Stomach (tissue), 4 donors: ENCODE measurements at regions not wholly inside any gene's neighbourhood (a gene's known extent, or its start where the extent isn't known, plus 50 kb on each side); places are given as distances from the start of the nearest gene placed in this dataset.

Source experiments
- EP300 ChIP-seq: sonication (generic); formaldehyde crosslinking; IDR thresholded peaks from one replicate; pipeline ENCODE4 v1.6.1; 2017; ENCODE audit warnings: antibody characterized with exemption
- POLR2A ChIP-seq, 4 donors: fragments of 450-650 bp; IDR thresholded peaks; one replicate each; pipeline ENCODE4 v1.6.1; 2016; ENCODE audit warnings: antibody characterized with exemption in 4 of 4, control low read depth in 2 of 4, mild to moderate bottlenecking in 1 of 4, moderate library complexity in 1 of 4
- POLR2AphosphoS5 ChIP-seq, 3 donors: sonication (generic); formaldehyde crosslinking; IDR thresholded peaks; one replicate each; pipeline ENCODE4 v1.6.1; 2016; ENCODE audit warnings: antibody characterized with exemption in 3 of 3
- TF ChIP-seq, protein P1 (sequence below), 7 experiments: fragments of 450-650 bp in 4 of 7; fragments of 200-600 bp in 3 of 7; sonication (generic) in 3 of 7; IDR thresholded peaks; one replicate each; pipeline ENCODE4 v1.5.1; 2016 to 2019; ENCODE audit warnings: antibody characterized with exemption in 7 of 7, control low read depth in 2 of 7, mild to moderate bottlenecking in 1 of 7

DNA sequence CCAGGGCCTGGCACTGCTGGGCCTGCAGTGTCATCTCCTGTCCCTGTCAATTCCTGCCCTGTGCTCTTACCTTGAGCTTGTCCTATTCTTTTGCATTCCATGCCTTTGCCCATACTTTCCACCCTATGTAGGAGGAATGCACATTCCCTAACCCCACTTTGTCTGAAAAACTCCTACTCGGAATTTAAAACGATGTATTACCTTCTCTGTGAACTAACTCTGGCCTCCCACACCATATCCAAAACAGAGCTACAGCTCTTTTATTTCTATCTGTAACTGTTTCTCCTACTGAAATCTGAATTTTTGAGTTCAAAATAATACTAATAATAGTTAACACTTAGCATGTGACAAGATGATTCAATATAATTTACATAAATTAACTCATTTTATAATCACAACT, 353.7 kb downstream of the FRK start:
- TF ChIP-seq, protein P1, sequence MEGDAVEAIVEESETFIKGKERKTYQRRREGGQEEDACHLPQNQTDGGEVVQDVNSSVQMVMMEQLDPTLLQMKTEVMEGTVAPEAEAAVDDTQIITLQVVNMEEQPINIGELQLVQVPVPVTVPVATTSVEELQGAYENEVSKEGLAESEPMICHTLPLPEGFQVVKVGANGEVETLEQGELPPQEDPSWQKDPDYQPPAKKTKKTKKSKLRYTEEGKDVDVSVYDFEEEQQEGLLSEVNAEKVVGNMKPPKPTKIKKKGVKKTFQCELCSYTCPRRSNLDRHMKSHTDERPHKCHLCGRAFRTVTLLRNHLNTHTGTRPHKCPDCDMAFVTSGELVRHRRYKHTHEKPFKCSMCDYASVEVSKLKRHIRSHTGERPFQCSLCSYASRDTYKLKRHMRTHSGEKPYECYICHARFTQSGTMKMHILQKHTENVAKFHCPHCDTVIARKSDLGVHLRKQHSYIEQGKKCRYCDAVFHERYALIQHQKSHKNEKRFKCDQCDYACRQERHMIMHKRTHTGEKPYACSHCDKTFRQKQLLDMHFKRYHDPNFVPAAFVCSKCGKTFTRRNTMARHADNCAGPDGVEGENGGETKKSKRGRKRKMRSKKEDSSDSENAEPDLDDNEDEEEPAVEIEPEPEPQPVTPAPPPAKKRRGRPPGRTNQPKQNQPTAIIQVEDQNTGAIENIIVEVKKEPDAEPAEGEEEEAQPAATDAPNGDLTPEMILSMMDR (IDR thresholded peaks at IDR 0.05): no peak
- TF ChIP-seq EP300 (no peak), POLR2A (IDR thresholded peaks at IDR 0.05) (no peak), POLR2AphosphoS5 (IDR thresholded peaks at IDR 0.05) (no peak)
